ENCODE measurements at regions not wholly inside any gene's neighbourhood (a gene's known extent, or its start where the extent isn't known, plus 50 kb on each side); places are given as distances from the start of the nearest gene placed in this dataset.

DNA sequence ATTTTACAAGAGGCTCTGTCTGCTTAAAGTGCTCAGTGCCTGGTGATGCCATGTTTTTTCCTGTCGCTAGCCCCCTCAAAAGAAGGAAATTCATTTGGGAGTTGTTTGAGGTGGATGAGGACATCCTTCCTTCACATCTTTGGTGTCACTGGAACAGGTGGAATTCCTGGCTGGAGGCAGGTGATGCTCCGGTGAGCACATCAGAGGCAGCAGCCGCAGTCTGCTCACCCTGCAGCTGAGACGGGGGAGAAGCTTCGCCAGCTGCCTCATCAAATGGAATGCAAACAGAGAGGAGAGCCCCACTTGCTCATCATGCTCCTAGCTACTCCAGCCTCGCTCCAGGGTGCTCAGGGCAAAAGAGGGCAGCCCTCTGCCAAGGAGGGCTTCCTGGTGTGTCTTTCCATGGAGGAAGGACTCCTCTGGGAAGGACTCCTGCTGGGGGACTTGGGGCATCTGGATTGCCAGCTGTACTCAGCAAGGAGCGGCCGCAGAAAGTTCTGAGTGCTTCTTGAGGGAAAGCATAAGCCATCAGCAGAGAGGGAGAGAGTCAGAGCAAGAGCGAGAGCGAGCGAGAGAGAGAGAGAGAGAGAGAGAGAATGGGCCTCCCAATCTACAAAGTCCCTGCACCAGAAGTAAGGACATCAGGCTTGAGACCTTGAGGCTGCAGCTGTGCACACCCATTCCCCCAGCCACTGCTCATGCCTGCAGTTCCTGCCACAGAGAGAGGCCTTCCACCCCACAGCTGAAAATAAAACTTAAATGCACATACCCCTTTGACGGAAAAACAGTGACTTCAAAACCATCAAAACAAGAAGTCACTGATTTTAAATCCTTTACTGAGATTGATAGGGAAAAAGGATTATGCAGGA is 74.3 kb upstream of the UBL3 start:
- TF ChIP-seq SMAD3 (CRISPR knock-in tag; IDR thresholded peaks at IDR 0.05; ENCODE audit: borderline replicate concordance) = no peak
- TF ChIP-seq CBFB (CRISPR knock-in tag; IDR thresholded peaks at IDR 0.05; ENCODE audit: low read depth) = no peak
- no peak for TF ChIP-seq FOXP1 (CRISPR knock-in tag; IDR thresholded peaks at IDR 0.05; ENCODE audit: borderline replicate concordance)
- TF ChIP-seq CTCF (IDR thresholded peaks at IDR 0.05) = no peak
- no peak for TF ChIP-seq TEAD4 (CRISPR knock-in tag; IDR thresholded peaks at IDR 0.05)
- TF ChIP-seq, protein P1, sequence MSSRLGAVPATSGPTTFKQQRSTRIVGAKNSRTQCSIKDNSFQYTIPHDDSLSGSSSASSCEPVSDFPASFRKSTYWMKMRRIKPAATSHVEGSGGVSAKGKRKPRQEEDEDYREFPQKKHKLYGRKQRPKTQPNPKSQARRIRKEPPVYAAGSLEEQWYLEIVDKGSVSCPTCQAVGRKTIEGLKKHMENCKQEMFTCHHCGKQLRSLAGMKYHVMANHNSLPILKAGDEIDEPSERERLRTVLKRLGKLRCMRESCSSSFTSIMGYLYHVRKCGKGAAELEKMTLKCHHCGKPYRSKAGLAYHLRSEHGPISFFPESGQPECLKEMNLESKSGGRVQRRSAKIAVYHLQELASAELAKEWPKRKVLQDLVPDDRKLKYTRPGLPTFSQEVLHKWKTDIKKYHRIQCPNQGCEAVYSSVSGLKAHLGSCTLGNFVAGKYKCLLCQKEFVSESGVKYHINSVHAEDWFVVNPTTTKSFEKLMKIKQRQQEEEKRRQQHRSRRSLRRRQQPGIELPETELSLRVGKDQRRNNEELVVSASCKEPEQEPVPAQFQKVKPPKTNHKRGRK (CRISPR knock-in tag; IDR thresholded peaks at IDR 0.05; ENCODE audit: borderline replicate concordance) = no peak
- TF ChIP-seq ZNF121 (CRISPR knock-in tag; IDR thresholded peaks at IDR 0.05) = no peak
- TF ChIP-seq, protein P2, sequence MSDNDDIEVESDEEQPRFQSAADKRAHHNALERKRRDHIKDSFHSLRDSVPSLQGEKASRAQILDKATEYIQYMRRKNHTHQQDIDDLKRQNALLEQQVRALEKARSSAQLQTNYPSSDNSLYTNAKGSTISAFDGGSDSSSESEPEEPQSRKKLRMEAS (CRISPR knock-in tag; IDR thresholded peaks at IDR 0.05) = no peak
